ENCODE measurements at regions not wholly inside any gene's neighbourhood (a gene's known extent, or its start where the extent isn't known, plus 50 kb on each side); places are given as distances from the start of the nearest gene placed in this dataset.

GRCh38 chr13:68272652-68273051, 1042.5 kb upstream of the PCDH9 start:
- no peak for TF ChIP-seq CTCF (IDR thresholded peaks at IDR 0.05; ENCODE audit: low read depth, low read length)
- H3K4me3 ChIP-seq (ENCODE audit: low read depth, low read length), result no peak overlapping the region

- H3K4me3 ChIP-seq (ENCODE audit: low read depth, low read length), result no peak overlapping the region
- no peak for TF ChIP-seq CTCF (IDR thresholded peaks at IDR 0.05; ENCODE audit: low read depth, low read length)
Measured at GRCh38 chr13:68264692-68265091, 1034.6 kb upstream of the PCDH9 start.

- TF ChIP-seq CTCF (IDR thresholded peaks at IDR 0.05; ENCODE audit: low read depth, low read length), result no peak
- H3K4me3 ChIP-seq (ENCODE audit: low read depth, low read length), result no peak overlapping the region
Measured at GRCh38 chr13:68261105-68261504, 1031.0 kb upstream of the PCDH9 start.

- H3K4me3 ChIP-seq (ENCODE audit: low read depth, low read length), result no peak overlapping the region
- TF ChIP-seq CTCF (IDR thresholded peaks at IDR 0.05; ENCODE audit: low read depth, low read length), result no peak
Measured at GRCh38 chr13:68257111-68257842, 1027.1 kb upstream of the PCDH9 start.

- no peak for TF ChIP-seq CTCF (IDR thresholded peaks at IDR 0.05; ENCODE audit: low read depth, low read length)
- no peak overlapping the region for H3K4me3 ChIP-seq (ENCODE audit: low read depth, low read length)
Measured at GRCh38 chr13:68254151-68254550, 1024.0 kb upstream of the PCDH9 start.

GRCh38 chr13:68234274-68234673, 1004.1 kb upstream of the PCDH9 start:
- H3K4me3 ChIP-seq (ENCODE audit: low read depth, low read length), result no peak overlapping the region
- no peak for TF ChIP-seq CTCF (IDR thresholded peaks at IDR 0.05; ENCODE audit: low read depth, low read length)

GRCh38 chr13:68232351-68233130, 1002.4 kb upstream of the PCDH9 start:
- TF ChIP-seq CTCF (IDR thresholded peaks at IDR 0.05; ENCODE audit: low read depth, low read length), result no peak
- H3K4me3 ChIP-seq (ENCODE audit: low read depth, low read length), result no peak overlapping the region

Data from WI38 (cell line).